ENCODE measurements at regions not wholly inside any gene's neighbourhood (a gene's known extent, or its start where the extent isn't known, plus 50 kb on each side); places are given as distances from the start of the nearest gene placed in this dataset.
A peak's percentile ranks its signal among the peaks of the same experiment; 100 is the strongest.

DNA sequence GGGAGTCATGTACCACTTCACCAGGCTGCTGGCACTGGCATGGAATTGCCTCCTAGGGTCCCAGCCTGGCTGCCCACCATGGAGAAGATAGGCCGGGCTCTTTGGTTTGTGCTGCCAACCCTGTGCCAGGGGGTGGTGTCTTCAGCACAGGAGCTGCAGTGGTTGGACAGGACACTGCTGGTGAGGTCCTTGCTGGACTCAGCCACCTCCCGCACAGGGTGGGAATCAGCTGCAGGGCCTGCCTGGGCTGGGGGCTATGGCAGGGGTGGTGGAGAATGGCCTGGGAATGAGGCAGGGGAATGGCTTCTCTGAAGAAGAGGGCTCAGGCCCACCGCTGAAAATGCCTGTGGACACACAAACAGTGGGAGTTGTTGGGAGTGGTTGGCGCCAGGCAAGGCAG, 70.6 kb upstream of the CAPRIN2 start:
- intact Hi-C loops (cut with micrococcal nuclease; ENCODE audit: unreplicated experiment), result no loop called here
- Mint-ChIP-seq H3K27ac (ENCODE audit: unreplicated experiment) (no peak overlapping the region), H3K4me1 (ENCODE audit: low read depth, unreplicated experiment) (no peaks in the 10 kb centered on the region), H3K4me3 (ENCODE audit: low read depth, unreplicated experiment) (no peak overlapping the region), H3K36me3 (ENCODE audit: insufficient read depth, unreplicated experiment) (peaks cover 8% of the 10 kb centered on the region), H3K27me3 (ENCODE audit: unreplicated experiment) (peaks cover 58% of the 10 kb centered on the region), H3K9me3 (ENCODE audit: low read depth, unreplicated experiment) (no peaks in the 10 kb centered on the region)
- CTCF ChIA-PET, result interaction anchor here (1.2 kb wide), 1 partner anchor 130 kb away, joined by 7 read pairs; the partner anchor contains the start of gene IPO8
- TF ChIP-seq, protein P1, sequence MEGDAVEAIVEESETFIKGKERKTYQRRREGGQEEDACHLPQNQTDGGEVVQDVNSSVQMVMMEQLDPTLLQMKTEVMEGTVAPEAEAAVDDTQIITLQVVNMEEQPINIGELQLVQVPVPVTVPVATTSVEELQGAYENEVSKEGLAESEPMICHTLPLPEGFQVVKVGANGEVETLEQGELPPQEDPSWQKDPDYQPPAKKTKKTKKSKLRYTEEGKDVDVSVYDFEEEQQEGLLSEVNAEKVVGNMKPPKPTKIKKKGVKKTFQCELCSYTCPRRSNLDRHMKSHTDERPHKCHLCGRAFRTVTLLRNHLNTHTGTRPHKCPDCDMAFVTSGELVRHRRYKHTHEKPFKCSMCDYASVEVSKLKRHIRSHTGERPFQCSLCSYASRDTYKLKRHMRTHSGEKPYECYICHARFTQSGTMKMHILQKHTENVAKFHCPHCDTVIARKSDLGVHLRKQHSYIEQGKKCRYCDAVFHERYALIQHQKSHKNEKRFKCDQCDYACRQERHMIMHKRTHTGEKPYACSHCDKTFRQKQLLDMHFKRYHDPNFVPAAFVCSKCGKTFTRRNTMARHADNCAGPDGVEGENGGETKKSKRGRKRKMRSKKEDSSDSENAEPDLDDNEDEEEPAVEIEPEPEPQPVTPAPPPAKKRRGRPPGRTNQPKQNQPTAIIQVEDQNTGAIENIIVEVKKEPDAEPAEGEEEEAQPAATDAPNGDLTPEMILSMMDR (IDR thresholded peaks at IDR 0.05; ENCODE audit: unreplicated experiment), result no peak
- BruUV-seq (replicated peaks), result no TSS peak
- no peak for DNase-seq

DNA sequence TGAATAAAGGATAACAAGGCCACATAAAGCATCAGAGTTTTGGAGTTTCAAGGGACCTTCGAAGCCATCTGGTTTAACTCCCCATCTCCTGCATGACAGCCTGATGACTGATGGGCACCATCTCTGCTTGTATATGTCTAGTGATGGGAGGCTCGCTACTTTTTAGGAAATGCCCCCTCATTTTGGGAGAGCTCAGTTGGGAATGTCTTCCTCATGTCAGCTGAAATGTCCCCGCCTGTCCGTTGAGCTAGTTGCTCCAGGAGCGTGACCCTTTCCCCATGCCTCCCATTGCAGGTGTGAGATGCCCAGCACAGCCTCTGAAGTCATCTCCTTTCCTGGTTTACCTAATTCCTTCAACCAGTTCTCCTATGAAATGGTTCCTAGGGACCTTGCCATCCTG, 69.6 kb upstream of the CAPRIN2 start:
- BruUV-seq (replicated peaks), result no TSS peak
- Mint-ChIP-seq H3K27me3 (ENCODE audit: unreplicated experiment) (peaks cover 48% of the 10 kb centered on the region), H3K4me1 (ENCODE audit: low read depth, unreplicated experiment) (no peaks in the 10 kb centered on the region), H3K4me3 (ENCODE audit: low read depth, unreplicated experiment) (no peak overlapping the region), H3K27ac (ENCODE audit: unreplicated experiment) (no peak overlapping the region), H3K36me3 (ENCODE audit: insufficient read depth, unreplicated experiment) (peaks cover 8% of the 10 kb centered on the region), H3K9me3 (ENCODE audit: low read depth, unreplicated experiment) (no peaks in the 10 kb centered on the region)
- DNase-seq, result no peak
- TF ChIP-seq, protein P1 (IDR thresholded peaks at IDR 0.05; ENCODE audit: unreplicated experiment), result no peak
- CTCF ChIA-PET, result no interaction called here
- intact Hi-C loops (cut with micrococcal nuclease; ENCODE audit: unreplicated experiment), result no loop called here

DNA sequence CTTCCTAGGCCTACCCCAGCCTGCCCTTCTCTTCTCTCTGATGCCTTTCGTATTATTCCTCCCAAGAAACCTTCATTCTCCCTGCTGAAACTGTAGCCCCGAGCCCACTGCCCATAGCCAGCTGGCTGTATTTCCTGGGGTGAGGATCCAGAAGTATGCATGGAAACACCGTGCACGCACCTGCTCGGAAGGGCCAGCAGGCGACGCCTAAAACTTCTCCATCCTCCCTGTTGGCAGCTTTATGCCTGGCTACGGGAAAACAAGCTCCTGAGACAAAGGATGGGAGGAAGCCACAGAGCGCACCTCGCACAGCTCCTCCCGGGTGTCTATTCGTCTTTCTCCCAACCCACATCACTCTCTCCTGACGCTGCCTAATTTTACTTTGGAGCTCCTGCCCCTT, 69.0 kb upstream of the CAPRIN2 start:
- H3K27ac Mint-ChIP-seq (ENCODE audit: unreplicated experiment), result no peak overlapping the region
- CTCF ChIA-PET, result no interaction called here
- BruUV-seq (replicated peaks), result no TSS peak
- intact Hi-C loops (cut with micrococcal nuclease; ENCODE audit: unreplicated experiment), result no loop called here
- TF ChIP-seq, protein P1 (IDR thresholded peaks at IDR 0.05; ENCODE audit: unreplicated experiment), result no peak
- DNase-seq, result no peak
- H3K4me1 Mint-ChIP-seq (ENCODE audit: low read depth, unreplicated experiment), result no peaks in the 10 kb centered on the region
- H3K4me3 Mint-ChIP-seq (ENCODE audit: low read depth, unreplicated experiment), result no peak overlapping the region
- no peaks in the 10 kb centered on the region for H3K9me3 Mint-ChIP-seq (ENCODE audit: low read depth, unreplicated experiment)
- H3K27me3 Mint-ChIP-seq (ENCODE audit: unreplicated experiment), result peaks cover 42% of the 10 kb centered on the region
- peaks cover 8% of the 10 kb centered on the region for H3K36me3 Mint-ChIP-seq (ENCODE audit: insufficient read depth, unreplicated experiment)

DNA sequence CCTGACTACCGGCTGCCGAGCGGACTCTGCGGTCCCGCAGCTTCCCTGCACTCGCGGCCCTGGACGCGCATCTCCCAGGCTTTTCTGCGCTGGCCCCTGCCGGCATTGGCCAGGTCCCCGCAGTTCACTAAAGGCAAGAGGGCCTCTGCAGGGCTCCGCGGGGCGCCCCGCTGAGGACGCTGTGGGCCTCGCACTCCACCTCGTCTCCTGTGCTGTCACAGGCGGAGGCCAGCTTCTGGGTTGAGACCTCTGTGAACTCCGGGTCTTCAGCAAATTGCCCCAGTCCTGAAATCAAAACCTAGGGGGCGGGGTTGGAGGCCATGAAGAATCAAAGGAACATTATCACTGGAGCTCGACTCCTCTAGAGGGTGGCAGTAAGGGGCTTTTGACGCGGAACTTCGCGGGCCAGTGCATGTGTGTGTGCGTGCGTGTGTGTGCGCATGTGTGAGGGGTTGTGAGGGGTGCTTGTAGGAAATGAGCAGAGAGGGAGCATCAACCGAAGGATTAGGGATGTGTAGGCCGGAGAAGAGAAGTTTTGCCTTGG, 68.5 kb upstream of the CAPRIN2 start:
- CTCF ChIA-PET, result no interaction called here
- peak overlapping the region; percentile 67 for H3K4me3 Mint-ChIP-seq (ENCODE audit: low read depth, unreplicated experiment)
- peaks cover 8% of the 10 kb centered on the region for H3K36me3 Mint-ChIP-seq (ENCODE audit: insufficient read depth, unreplicated experiment)
- BruUV-seq (replicated peaks), result no TSS peak
- H3K9me3 Mint-ChIP-seq (ENCODE audit: low read depth, unreplicated experiment), result no peaks in the 10 kb centered on the region
- no peak overlapping the region for H3K27ac Mint-ChIP-seq (ENCODE audit: unreplicated experiment)
- intact Hi-C loops (cut with micrococcal nuclease; ENCODE audit: unreplicated experiment), result no loop called here
- H3K27me3 Mint-ChIP-seq (ENCODE audit: unreplicated experiment), result peaks cover 37% of the 10 kb centered on the region
- H3K4me1 Mint-ChIP-seq (ENCODE audit: low read depth, unreplicated experiment), result no peaks in the 10 kb centered on the region
- DNase-seq, result no peak
- TF ChIP-seq, protein P1 (IDR thresholded peaks at IDR 0.05; ENCODE audit: unreplicated experiment), result no peak
